Lung (tissue), 11 donors: ENCODE measurements at regions not wholly inside any gene's neighbourhood (a gene's known extent, or its start where the extent isn't known, plus 50 kb on each side); places are given as distances from the start of the nearest gene placed in this dataset.

Experiments used
- ATAC-seq: fragments of 200-7000 bp; cut with Tn5 transposase; one replicate; pipeline ENCODE4 v1.9.1; 2020; ENCODE audit warnings: moderate number of reproducible peaks; ENCODE audit not compliant: insufficient read depth, low FRiP score
- DNase-seq, 3 donors: peaks; one replicate each; pipeline ENCODE4 v3.0.0-alpha.2; 2013 to 2017
- H3K27ac ChIP-seq, 2 donors: one replicate each; pipeline ENCODE4 v1.5.1; 2013; ENCODE audit warnings: mild to moderate bottlenecking in 2 of 2, moderate library complexity in 2 of 2, control low read depth in 1 of 2, inconsistent platforms in 1 of 2, low read depth in 1 of 2, low read length in 1 of 2
- H3K27me3 ChIP-seq, 3 donors: one replicate each; pipeline ENCODE4 v1.5.1; 2013; ENCODE audit warnings: low read length in 2 of 3; ENCODE audit not compliant: control insufficient read depth in 3 of 3, insufficient read depth in 3 of 3
- H3K36me3 ChIP-seq, 4 donors: one replicate each; pipeline ENCODE4 v1.5.1; 2013; ENCODE audit warnings: low read length in 4 of 4, mild to moderate bottlenecking in 1 of 4, moderate library complexity in 1 of 4; ENCODE audit not compliant: control insufficient read depth in 4 of 4, insufficient read depth in 4 of 4
- H3K4me1 ChIP-seq, 5 donors: one replicate each; pipeline ENCODE4 v1.5.1; 2013; ENCODE audit warnings: low read length in 5 of 5, mild to moderate bottlenecking in 2 of 5, moderate library complexity in 1 of 5; ENCODE audit not compliant: control insufficient read depth in 5 of 5, insufficient read depth in 5 of 5
- H3K4me3 ChIP-seq: one replicate; pipeline ENCODE4 v1.5.1; 2013; ENCODE audit warnings: mild to moderate bottlenecking, control low read depth, moderate library complexity
- H3K9ac ChIP-seq, 2 donors: one replicate each; pipeline ENCODE4 v1.5.1; 2013; ENCODE audit warnings: low read length in 2 of 2, control low read depth in 1 of 2; ENCODE audit not compliant: insufficient read depth in 1 of 2
- H3K9me3 ChIP-seq, 4 donors: one replicate each; pipeline ENCODE4 v1.5.1; 2013; ENCODE audit warnings: low read length in 3 of 4, mild to moderate bottlenecking in 1 of 4, moderate library complexity in 1 of 4; ENCODE audit not compliant: control insufficient read depth in 4 of 4, insufficient read depth in 3 of 4
- CTCF ChIP-seq: IDR thresholded peaks from 2 replicates; pipeline ENCODE4 v1.5.1; 2012; ENCODE audit warnings: mild to moderate bottlenecking; ENCODE audit errors: control extremely low read depth, extremely low read depth
- WGBS, 2 donors: extraction: QIAGEN DNeasy Blood & Tissue Kit; methylation state at CpG; one replicate each; pipeline ENCODE4 v1.1.7; 2013; 5-methylcytosine and 5-hydroxymethylcytosine counted together
- donor health status: control.
- donor health status: control.
- donor health status: Bipolar disorder and iron deficiency.
- donor health status: healthy.
- donor health status: DM: yes; HTN: yes; CAD: no.

GRCh38 chr1:104189207-104189606 is 439.5 kb downstream of the AMY1C start:
- no peak for TF ChIP-seq CTCF
- H3K27ac ChIP-seq = no peak overlapping the region
- H3K9me3 ChIP-seq = no peaks in the 10 kb centered on the region
- 69 to 81% methylated on average over 1 of the region's 1 CpG for WGBS, 2 donors
- H3K4me3 ChIP-seq = no peak overlapping the region
- H3K4me1 ChIP-seq = no peaks in the 10 kb centered on the region
- ATAC-seq (no peak), DNase-seq (no peak)
- no peaks in the 10 kb centered on the region for H3K27me3 ChIP-seq
- H3K36me3 ChIP-seq = no peaks in the 10 kb centered on the region
- H3K9ac ChIP-seq = no peak overlapping the region

GRCh38 chr1:104190821-104191220 is 441.1 kb downstream of the AMY1C start:
- Histone ChIP-seq H3K4me3 (no peak overlapping the region), H3K27ac (no peak overlapping the region), H3K9me3 (no peaks in the 10 kb centered on the region), H3K36me3 (no peaks in the 10 kb centered on the region), H3K27me3 (no peaks in the 10 kb centered on the region), H3K4me1 (no peaks in the 10 kb centered on the region), H3K9ac (no peak overlapping the region)
- DNase-seq = no peak
- no peak for ATAC-seq
- WGBS, 2 donors = 59 to 67% methylated on average over 1 of the region's 1 CpG
- TF ChIP-seq CTCF = no peak

- no peaks in the 10 kb centered on the region for H3K9me3 ChIP-seq
- H3K36me3 ChIP-seq = no peaks in the 10 kb centered on the region
- H3K27ac ChIP-seq = no peak overlapping the region
- TF ChIP-seq CTCF = no peak
- H3K9ac ChIP-seq = no peak overlapping the region
- ATAC-seq (no peak), DNase-seq (no peak)
- no peaks in the 10 kb centered on the region for H3K4me1 ChIP-seq
- no peak overlapping the region for H3K4me3 ChIP-seq
- H3K27me3 ChIP-seq = no peaks in the 10 kb centered on the region
Measured at GRCh38 chr1:104195395-104195794, 445.7 kb downstream of the AMY1C start.

GRCh38 chr1:104196136-104196535 is 446.4 kb downstream of the AMY1C start:
- ATAC-seq (no peak), DNase-seq (no peak)
- H3K27me3 ChIP-seq = no peaks in the 10 kb centered on the region
- H3K9me3 ChIP-seq = no peaks in the 10 kb centered on the region
- H3K27ac ChIP-seq = no peak overlapping the region
- H3K4me3 ChIP-seq = no peak overlapping the region
- TF ChIP-seq CTCF = no peak
- H3K36me3 ChIP-seq = no peaks in the 10 kb centered on the region
- no peaks in the 10 kb centered on the region for H3K4me1 ChIP-seq
- H3K9ac ChIP-seq = no peak overlapping the region
